ENCODE measurements at regions not wholly inside any gene's neighbourhood (a gene's known extent, or its start where the extent isn't known, plus 50 kb on each side); places are given as distances from the start of the nearest gene placed in this dataset.

GRCh38 chr1:162966613-162967012, 102.5 kb upstream of the RGS4 start:
- no peak for DNase-seq (ENCODE audit: low spot score)

- no peak for DNase-seq (ENCODE audit: low spot score)
Measured at GRCh38 chr1:162964901-162965300, 103.9 kb upstream of the CCDC190 start.

DNA sequence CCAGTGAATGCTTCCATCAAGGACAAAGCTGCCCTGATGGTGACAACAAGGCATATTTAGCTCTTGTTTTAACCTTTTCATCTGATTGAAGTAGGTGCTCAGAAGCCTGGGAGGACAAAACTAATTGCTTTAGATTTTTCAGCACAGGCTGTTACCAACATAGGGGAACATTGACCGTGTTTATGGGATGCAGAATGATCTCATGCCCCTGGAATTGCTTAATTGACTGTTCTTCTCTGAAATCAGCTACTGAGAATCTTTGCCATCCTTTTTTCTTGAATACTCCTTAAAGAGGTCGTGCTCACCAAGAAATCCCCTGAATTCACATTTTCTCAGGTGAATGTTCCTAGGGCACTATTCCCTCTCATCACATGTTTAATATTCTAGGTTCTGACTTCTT, 95.9 kb upstream of the CCDC190 start:
- no peak for DNase-seq (ENCODE audit: low spot score)

DNA sequence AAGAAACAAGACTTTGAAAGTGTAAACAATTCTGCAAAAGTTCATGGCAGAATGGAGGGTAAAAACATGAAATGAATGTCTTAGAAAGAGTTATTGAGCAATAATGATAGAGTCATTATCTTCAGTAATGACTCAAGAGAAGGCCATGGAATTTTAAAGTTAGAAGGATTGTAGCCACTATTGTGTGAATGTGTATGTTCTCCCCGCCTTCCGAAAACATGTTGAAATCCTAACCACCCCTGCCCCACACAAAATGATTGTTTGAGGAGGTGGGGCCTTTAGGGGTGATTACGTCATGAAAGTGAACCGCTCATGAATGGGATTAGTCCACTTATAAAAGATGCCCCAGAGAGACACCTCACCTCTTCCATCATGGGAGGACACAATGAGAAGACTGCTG, 93.8 kb upstream of the CCDC190 start:
- no peak for DNase-seq (ENCODE audit: low spot score)

DNA sequence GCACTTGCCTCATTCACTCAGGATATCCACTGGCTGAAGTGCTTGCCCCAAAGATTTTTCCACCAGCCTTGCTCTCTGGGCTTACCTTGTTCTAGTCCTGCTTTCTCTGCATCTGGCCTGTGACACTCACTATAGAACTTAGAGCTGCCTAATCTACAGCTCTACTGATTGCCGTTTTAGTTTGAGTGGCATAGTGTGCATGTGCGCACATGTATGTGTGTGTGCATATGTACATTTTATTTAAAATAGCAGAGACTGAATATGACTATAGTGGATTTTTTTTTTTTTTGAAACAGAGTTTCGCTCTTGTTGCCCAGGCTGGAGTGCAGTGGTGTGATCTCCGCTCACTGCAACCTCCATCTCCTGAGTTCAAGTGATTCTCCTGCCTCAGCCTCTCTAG, 92.0 kb upstream of the CCDC190 start:
- DNase-seq (ENCODE audit: low spot score): no peak

GRCh38 chr1:162951553-162952315, 90.8 kb upstream of the CCDC190 start:
- DNase-seq (ENCODE audit: low spot score): no peak

DNA sequence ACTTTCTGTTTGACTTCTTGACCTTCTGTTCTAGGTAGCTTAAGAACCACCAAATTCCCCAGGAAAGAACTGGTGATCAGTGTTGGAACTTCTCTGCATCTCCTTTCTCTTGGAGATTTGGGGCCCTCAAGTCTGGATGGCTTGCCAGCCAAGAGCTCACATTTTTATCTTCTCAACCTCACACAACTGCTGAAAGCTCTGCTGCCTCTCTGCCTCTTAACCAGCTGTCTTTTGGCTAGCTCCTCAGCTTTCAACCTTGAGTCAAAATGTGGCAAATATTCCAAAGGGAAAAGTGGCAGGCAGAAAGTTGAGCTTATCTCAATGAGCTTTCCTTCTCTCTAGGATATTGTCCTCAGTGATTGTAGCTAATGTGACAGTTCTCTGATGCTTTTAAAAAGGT, 89.2 kb upstream of the CCDC190 start:
- DNase-seq (ENCODE audit: low spot score): no peak

GRCh38 chr1:162946701-162947100, 85.7 kb upstream of the CCDC190 start:
- DNase-seq (ENCODE audit: low spot score): no peak

GRCh38 chr1:162944974-162945674, 84.1 kb upstream of the CCDC190 start:
- DNase-seq (ENCODE audit: low spot score): no peak

DNA sequence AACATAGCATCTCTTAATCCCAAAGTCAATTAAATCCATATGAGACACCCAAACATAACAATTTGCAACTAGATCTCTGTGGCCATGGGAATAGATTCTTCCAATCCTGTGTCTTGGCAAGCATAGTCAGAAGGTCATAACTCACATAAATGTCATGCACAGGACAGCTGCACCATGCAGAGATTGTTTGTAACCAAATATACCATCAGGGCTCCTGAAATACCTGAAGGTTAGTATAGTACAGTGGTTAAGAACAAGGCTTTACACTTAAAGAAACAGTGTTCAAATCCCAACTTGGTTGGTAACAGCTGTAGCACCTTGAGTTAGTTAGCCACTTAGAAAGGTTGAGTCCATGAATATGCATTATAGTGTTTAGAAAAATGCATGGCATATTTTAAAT, 82.6 kb upstream of the CCDC190 start:
- no peak for DNase-seq (ENCODE audit: low spot score)

DNA sequence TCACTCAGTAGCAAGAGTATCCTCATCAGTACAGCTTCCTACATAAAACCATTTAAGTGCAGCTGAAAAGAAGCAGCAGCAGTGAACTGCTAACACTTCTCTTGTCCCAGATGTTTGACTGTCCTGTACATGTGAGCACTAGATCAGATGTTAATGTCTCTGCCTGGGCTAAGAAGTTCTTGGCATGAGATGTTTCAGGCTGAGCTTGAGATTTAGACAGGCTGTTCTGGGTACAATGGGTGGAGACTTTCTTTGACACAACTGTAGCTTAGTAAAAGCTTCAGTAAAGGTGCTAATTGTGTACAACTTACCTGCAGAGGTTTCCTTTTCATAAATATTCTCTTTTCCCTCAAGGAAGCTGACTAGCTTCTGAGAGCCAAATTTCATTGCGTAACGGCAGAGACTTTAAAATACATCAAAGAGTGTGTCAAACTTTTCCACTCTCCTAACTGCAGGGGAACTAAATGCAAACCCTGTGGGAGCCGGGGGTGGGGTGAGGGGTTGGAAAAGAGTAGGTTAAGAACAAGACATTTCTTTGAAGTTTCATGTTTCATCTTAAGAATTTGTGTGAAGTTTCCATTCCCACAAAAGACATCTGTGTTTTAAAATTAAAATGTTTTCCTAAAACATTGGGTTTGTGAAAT, 82.1 kb upstream of the CCDC190 start:
- DNase-seq (ENCODE audit: low spot score): no peak

GRCh38 chr1:162941024-162941423, 80.0 kb upstream of the CCDC190 start:
- no peak for DNase-seq (ENCODE audit: low spot score)

DNA sequence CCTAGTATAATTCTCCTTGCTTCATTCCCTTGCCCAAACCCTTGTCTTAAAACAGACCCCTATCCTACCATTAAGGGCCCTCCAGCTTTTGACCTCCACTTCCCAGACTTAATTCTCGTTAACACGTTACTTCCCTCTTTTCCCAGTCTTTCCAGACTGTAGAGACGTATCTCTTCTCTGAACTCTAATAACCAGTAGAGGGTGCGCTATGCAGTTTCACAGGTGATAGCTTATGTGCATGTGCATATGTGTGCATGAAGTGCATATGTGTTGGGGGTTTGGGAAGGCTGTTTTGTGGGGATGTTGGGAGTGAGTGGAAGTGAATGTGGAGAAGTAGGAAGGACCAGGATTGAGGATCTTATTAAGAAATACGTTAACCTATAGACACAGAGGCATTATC, 78.1 kb upstream of the CCDC190 start:
- DNase-seq (ENCODE audit: low spot score): no peak

DNA sequence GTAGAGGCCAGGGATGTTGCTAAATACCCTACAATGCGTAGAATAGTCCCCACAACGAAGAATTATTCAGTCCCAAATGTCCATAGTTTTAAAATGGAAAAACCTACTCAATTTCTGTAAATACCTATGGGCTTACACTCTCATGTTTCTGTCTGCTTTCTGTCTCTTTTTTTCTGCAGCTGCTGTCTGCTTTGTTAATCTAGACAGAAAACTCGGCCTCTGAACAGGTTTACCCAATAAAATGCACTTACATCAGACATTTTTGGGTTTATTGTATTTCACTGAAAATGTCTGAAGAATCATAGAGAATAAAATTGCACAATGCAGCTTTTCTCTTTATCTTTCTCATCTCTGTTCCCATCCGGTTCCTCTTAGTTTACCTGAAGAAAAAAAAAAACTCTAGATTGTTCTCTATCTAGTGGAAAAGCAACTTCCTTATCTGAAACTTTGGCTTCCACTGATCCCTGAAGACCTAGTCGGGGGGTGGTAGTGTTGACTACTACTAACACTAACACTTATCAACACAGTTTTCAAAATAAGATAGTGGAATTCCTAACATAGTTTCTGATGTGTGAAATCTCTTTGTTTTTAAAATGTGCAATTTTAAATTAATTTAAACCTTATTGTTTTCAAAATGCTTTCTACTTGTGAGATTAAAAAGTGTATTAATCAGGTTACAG, 76.9 kb upstream of the CCDC190 start:
- no peak for DNase-seq (ENCODE audit: low spot score)

GRCh38 chr1:162930976-162931560, 70.1 kb upstream of the CCDC190 start:
- no peak for DNase-seq (ENCODE audit: low spot score)

DNA sequence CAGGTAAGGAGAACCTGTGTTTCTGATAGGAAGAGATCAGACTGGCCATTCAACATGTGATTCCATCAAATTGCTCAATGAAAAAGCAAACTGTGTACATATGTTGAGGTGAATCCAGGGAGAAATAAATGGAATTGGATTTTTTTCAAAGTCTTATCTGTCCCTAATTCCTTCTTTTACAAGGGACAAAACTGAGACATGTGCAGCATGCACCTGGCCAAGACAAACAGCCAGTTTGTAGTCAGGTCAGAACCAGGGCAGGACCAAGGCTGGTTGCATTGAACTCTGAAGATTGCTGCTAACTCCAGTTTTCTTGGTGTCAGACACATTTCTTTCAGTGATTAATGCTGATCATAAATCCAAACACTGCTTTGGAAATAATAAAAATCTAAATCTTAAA, 69.6 kb upstream of the CCDC190 start:
- no peak for DNase-seq (ENCODE audit: low spot score)

DNA sequence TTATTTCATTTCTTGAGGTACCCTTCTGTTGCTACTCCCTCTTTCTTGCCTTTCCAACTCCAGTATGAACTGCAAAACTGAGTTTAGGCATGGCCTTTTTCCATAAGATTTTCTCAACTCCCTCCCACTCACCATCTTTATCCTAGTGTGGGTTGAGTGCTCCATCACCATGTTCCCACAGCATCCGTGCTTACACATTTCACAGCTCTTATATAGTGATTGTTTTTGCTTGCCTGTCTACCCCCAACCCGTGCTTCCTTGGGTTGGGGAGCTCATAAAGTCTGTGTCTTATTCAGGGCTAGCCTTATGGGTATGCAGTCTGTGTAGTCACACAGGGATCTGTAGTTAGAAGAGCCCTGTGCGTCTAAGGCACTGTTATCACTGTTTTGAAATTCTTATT, 68.2 kb upstream of the CCDC190 start:
- no peak for DNase-seq (ENCODE audit: low spot score)

DNA sequence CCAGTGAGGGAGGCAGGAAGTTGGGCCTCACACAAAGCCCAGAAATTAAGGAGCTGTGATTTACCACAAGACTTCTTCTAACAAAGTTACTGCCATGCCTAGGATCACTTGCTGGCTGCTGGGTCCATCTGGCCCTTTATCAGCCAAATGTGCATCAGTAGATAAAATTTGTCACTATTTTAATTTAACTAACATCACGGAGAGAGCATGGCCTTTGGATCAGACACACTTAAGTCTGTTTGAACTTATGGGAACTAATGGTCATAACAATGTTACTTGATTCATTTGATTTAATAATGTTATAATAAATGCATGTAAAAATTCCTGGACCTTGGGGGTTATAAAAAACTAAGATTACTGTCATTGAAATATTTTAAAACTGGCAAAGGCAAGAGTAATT, 67.2 kb upstream of the CCDC190 start:
- no peak for DNase-seq (ENCODE audit: low spot score)

GRCh38 chr1:162927421-162927820, 66.4 kb upstream of the CCDC190 start:
- no peak for DNase-seq (ENCODE audit: low spot score)

GRCh38 chr1:162926906-162927305, 65.9 kb upstream of the CCDC190 start:
- no peak for DNase-seq (ENCODE audit: low spot score)

DNA sequence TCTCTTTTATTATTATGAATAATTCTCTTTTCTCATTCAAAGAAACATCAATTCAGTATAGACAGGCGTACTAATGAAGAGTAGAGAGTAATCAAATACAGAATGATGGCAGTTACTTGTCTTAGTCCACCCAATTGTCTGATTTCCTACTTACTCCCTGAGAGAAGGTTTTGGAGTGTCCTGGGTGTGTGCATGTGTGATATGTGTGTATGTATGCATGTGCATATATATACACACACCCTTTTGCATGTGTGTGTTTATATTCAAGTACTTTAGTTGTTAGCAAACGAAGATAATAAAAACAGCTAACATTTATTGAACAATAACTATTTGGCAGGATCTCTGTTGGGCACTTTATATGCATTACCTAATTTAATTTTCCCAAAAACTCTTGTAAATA, 63.2 kb upstream of the CCDC190 start:
- DNase-seq (ENCODE audit: low spot score): no peak

DNA sequence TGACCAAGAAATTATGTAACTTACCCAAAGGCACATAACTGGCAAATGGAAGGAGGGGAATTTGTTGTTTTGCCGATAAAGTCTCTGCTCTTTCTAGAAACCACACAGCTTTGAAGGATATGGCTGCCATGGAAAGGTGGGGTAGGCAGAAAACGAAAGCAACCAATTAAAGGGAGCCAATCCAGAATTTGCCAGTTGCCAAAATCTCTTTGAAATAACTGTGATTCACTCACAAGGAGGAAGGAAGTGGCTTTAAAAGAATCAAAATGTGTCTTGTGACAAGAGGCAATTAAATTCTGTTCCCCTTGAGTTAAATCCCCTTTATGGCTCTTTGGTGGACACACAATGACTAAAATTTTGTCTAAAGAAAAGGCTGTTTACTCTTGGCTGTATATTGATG, 61.2 kb upstream of the CCDC190 start:
- no peak for DNase-seq (ENCODE audit: low spot score)
